ENCODE measurements at regions not wholly inside any gene's neighbourhood (a gene's known extent, or its start where the extent isn't known, plus 50 kb on each side); places are given as distances from the start of the nearest gene placed in this dataset.

- no peak for DNase-seq
- Histone ChIP-seq H3K27me3 (no peaks in the 10 kb centered on the region), H3K36me3 (no peaks in the 10 kb centered on the region), H3K4me3 (no peak overlapping the region), H3K4me1 (no peaks in the 10 kb centered on the region), H3K27ac (no peak overlapping the region), H3K9me3 (no peaks in the 10 kb centered on the region)
- TF ChIP-seq EP300 (IDR thresholded peaks at IDR 0.05; ENCODE audit: low read depth) (no peak), POLR2A (IDR thresholded peaks at IDR 0.05) (no peak), CTCF (IDR thresholded peaks at IDR 0.05) (no peak), POLR2AphosphoS5 (IDR thresholded peaks at IDR 0.05) (no peak)
- in situ Hi-C loops (cut with MboI; ENCODE audit: low pct_ligation_motif_present in 1 of 4, low pct_unique_long_range_greater_than_20kb in 1 of 4, low sequenced_read_pairs in 3 of 4) (no loop called here), intact Hi-C loops (cut with DNase I; ENCODE audit: low total_unique reads) (no loop called here)
- WGBS, 2 donors (ENCODE audit: low coverage in 1 of 2) = 83% methylated on average over 4 of the region's 4 CpGs
Measured at GRCh38 chr7:152485826-152486225, 50.0 kb upstream of the KMT2C start.

All from transverse colon (tissue), 4 donors.